ENCODE measurements at regions not wholly inside any gene's neighbourhood (a gene's known extent, or its start where the extent isn't known, plus 50 kb on each side); places are given as distances from the start of the nearest gene placed in this dataset.

DNA sequence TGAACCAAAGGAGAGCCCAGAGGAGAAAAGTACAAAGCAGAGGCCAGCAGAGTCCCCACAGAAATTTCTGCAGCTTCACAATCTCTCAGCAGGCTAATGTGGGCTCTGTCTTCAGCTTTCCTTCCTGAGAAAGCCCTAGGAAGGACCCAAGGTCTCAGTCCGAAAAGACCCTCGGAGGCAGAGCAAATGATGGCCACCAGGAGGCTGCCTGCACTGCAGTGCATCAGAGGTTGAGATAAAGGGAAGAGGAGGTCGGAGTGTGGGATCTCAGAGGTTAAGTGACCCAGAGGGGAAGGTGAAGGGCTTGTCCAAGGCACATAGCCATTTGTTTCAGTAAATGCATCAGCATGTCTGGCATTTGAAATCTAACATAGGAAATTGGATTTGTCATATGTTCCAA, 299.1 kb upstream of the SLC14A2 start:
- TF ChIP-seq, protein P1, sequence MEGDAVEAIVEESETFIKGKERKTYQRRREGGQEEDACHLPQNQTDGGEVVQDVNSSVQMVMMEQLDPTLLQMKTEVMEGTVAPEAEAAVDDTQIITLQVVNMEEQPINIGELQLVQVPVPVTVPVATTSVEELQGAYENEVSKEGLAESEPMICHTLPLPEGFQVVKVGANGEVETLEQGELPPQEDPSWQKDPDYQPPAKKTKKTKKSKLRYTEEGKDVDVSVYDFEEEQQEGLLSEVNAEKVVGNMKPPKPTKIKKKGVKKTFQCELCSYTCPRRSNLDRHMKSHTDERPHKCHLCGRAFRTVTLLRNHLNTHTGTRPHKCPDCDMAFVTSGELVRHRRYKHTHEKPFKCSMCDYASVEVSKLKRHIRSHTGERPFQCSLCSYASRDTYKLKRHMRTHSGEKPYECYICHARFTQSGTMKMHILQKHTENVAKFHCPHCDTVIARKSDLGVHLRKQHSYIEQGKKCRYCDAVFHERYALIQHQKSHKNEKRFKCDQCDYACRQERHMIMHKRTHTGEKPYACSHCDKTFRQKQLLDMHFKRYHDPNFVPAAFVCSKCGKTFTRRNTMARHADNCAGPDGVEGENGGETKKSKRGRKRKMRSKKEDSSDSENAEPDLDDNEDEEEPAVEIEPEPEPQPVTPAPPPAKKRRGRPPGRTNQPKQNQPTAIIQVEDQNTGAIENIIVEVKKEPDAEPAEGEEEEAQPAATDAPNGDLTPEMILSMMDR (tag by site-specific recombination; IDR thresholded peaks at IDR 0.05) = no peak
- TF ChIP-seq YY1 (tag by site-specific recombination; IDR thresholded peaks at IDR 0.05) (no peak), SP2 (tag by site-specific recombination; IDR thresholded peaks at IDR 0.05) (no peak), ZNF791 (tag by site-specific recombination; IDR thresholded peaks at IDR 0.05) (no peak), ZBTB21 (tag by site-specific recombination; IDR thresholded peaks at IDR 0.05) (no peak), RBAK (tag by site-specific recombination; IDR thresholded peaks at IDR 0.05) (no peak), OSR2 (tag by site-specific recombination; IDR thresholded peaks at IDR 0.05) (no peak), ZNF274 (IDR thresholded peaks at IDR 0.05; ENCODE audit: low read length) (no peak), ZNF274 (tag by site-specific recombination; IDR thresholded peaks at IDR 0.05; ENCODE audit: borderline replicate concordance) (no peak), ZNF426 (tag by site-specific recombination; IDR thresholded peaks at IDR 0.05) (no peak), ZNF354C (tag by site-specific recombination; IDR thresholded peaks at IDR 0.05; ENCODE audit: borderline replicate concordance, low read depth) (no peak)
- TF ChIP-seq, protein P2, sequence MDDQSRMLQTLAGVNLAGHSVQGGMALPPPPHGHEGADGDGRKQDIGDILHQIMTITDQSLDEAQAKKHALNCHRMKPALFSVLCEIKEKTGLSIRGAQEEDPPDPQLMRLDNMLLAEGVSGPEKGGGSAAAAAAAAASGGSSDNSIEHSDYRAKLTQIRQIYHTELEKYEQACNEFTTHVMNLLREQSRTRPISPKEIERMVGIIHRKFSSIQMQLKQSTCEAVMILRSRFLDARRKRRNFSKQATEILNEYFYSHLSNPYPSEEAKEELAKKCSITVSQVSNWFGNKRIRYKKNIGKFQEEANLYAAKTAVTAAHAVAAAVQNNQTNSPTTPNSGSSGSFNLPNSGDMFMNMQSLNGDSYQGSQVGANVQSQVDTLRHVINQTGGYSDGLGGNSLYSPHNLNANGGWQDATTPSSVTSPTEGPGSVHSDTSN (CRISPR knock-in tag; IDR thresholded peaks at IDR 0.05) = no peak

Data from HEK293 (cell line).